GM23338 (cell line): ENCODE measurements at regions not wholly inside any gene's neighbourhood (a gene's known extent, or its start where the extent isn't known, plus 50 kb on each side); places are given as distances from the start of the nearest gene placed in this dataset.

ENCODE experiments used
- ATAC-seq: fragments of 200-7000 bp; cut with Tn5 transposase; 3 replicates; pipeline ENCODE4 v1.9.1; 2020
- DNase-seq: peaks from one replicate; pipeline ENCODE4 v3.0.0-alpha.2; 2015; ENCODE audit warnings: low spot score
- H2AFZ ChIP-seq: fragments of 200-600 bp; sonication (generic); 2 replicates; pipeline ENCODE4 v1.8.0; 2016; ENCODE audit warnings: antibody characterized with exemption, mild to moderate bottlenecking, moderate library complexity
- H3F3A ChIP-seq: fragments of 200-600 bp; sonication (generic); replicated peaks from 2 replicates; pipeline ENCODE4 v1.8.0; 2017; ENCODE audit warnings: antibody characterized with exemption, mixed run types, low read depth
- H3K27ac ChIP-seq: fragments of 200-600 bp; sonication (generic); 2 replicates; pipeline ENCODE4 v1.6.1; 2016; ENCODE audit warnings: low read depth
- H3K27me3 ChIP-seq: fragments of 200-600 bp; sonication (generic); 2 replicates; pipeline ENCODE4 v1.8.0; 2016; ENCODE audit warnings: mild to moderate bottlenecking, mixed run types, moderate library complexity; ENCODE audit not compliant: insufficient read depth
- H3K36me3 ChIP-seq: fragments of 200-600 bp; sonication (generic); 2 replicates; pipeline ENCODE4 v1.8.0; 2016; ENCODE audit warnings: mild to moderate bottlenecking; ENCODE audit not compliant: insufficient read depth
- H3K4me1 ChIP-seq: fragments of 200-600 bp; sonication (generic); 2 replicates; pipeline ENCODE4 v1.8.0; 2016; ENCODE audit warnings: mild to moderate bottlenecking, moderate library complexity; ENCODE audit not compliant: insufficient read depth
- H3K4me2 ChIP-seq: fragments of 200-600 bp; sonication (generic); 2 replicates; pipeline ENCODE4 v1.7.1; 2017; ENCODE audit warnings: mixed run types
- H3K4me3 ChIP-seq: fragments of 200-600 bp; sonication (generic); 2 replicates; pipeline ENCODE4 v1.6.1; 2016; ENCODE audit warnings: mixed run types
- H3K79me2 ChIP-seq: fragments of 200-600 bp; sonication (generic); replicated peaks from 2 replicates; pipeline ENCODE4 v1.8.0; 2017; ENCODE audit warnings: mild to moderate bottlenecking; ENCODE audit not compliant: insufficient read depth
- H3K9me2 ChIP-seq: fragments of 200-600 bp; sonication (generic); 2 replicates; pipeline ENCODE4 v1.8.0; 2017; ENCODE audit not compliant: insufficient read depth
- H4K20me1 ChIP-seq: fragments of 200-600 bp; sonication (generic); replicated peaks from 2 replicates; pipeline ENCODE4 v1.8.0; 2017; ENCODE audit warnings: mild to moderate bottlenecking; ENCODE audit not compliant: insufficient read depth
- H3K27ac Mint-ChIP-seq: 2 replicates; pipeline ENCODE4 v1.8.0; 2020; ENCODE audit warnings: inconsistent platforms, mild to moderate bottlenecking, moderate library complexity, mixed read lengths
- H3K27me3 Mint-ChIP-seq: 3 replicates; pipeline ENCODE4 v1.8.0; 2022; ENCODE audit warnings: low read depth, mild to moderate bottlenecking, moderate library complexity, mixed read lengths, inconsistent platforms; ENCODE audit not compliant: insufficient read depth, poor library complexity
- H3K36me3 Mint-ChIP-seq: 3 replicates; pipeline ENCODE4 v1.8.0; 2021; ENCODE audit warnings: low read depth, mild to moderate bottlenecking, inconsistent platforms, moderate library complexity, mixed read lengths
- H3K4me1 Mint-ChIP-seq: 3 replicates; pipeline ENCODE4 v1.8.0; 2020; ENCODE audit warnings: mild to moderate bottlenecking, inconsistent platforms, mixed read lengths
- H3K4me3 Mint-ChIP-seq: 3 replicates; pipeline ENCODE4 v1.8.0; 2021; ENCODE audit warnings: moderate library complexity, mild to moderate bottlenecking, inconsistent platforms, mixed read lengths
- H3K9me3 Mint-ChIP-seq: 3 replicates; pipeline ENCODE4 v1.8.0; 2020; ENCODE audit warnings: moderate library complexity, mild to moderate bottlenecking, inconsistent platforms, mixed read lengths
- CREB1 ChIP-seq: fragments of 250-450 bp; sonication (Bioruptor Pico); IDR thresholded peaks from 2 replicates; pipeline ENCODE4 v1.5.0; 2020; ENCODE audit warnings: low read depth, mild to moderate bottlenecking, moderate library complexity
- CTCF ChIP-seq, 2 experiments: fragments of 200-600 bp in 1 of 2; sonication (generic) in 1 of 2; conservative IDR thresholded peaks; 2 replicates each; pipeline versions ENCODE4 v1.5.1 to v1.6.1; 2016 to 2017; ENCODE audit warnings: antibody characterized with exemption in 2 of 2, low read depth in 2 of 2, mild to moderate bottlenecking in 2 of 2, moderate library complexity in 1 of 2
- ETS1 ChIP-seq: IDR thresholded peaks from 2 replicates; pipeline ENCODE4 v1.6.1; 2016; ENCODE audit warnings: antibody characterized with exemption
- EZH2 ChIP-seq: fragments of 200-600 bp; sonication (generic); IDR thresholded peaks from one replicate; pipeline ENCODE4 v1.8.0; 2017; ENCODE audit warnings: antibody characterized with exemption, mild to moderate bottlenecking, low read depth; ENCODE audit not compliant: unreplicated experiment
- EZH2phosphoT487 ChIP-seq: fragments of 200-600 bp; sonication (generic); IDR thresholded peaks from one replicate; pipeline ENCODE4 v1.8.1; 2018; ENCODE audit warnings: antibody characterized with exemption; ENCODE audit not compliant: unreplicated experiment
- JUNB ChIP-seq: IDR thresholded peaks from one replicate; pipeline ENCODE4 v1.6.1; 2016; ENCODE audit warnings: antibody characterized with exemption; ENCODE audit not compliant: unreplicated experiment
- NANOG ChIP-seq: IDR thresholded peaks from 2 replicates; pipeline ENCODE4 v1.6.1; 2016; ENCODE audit warnings: antibody characterized with exemption, borderline replicate concordance
- POLR2AphosphoS5 ChIP-seq: IDR thresholded peaks from 2 replicates; pipeline ENCODE4 v1.6.1; 2016; ENCODE audit warnings: antibody characterized with exemption, low read depth
- REST ChIP-seq: IDR thresholded peaks from one replicate; pipeline ENCODE4 v1.6.1; 2018; ENCODE audit warnings: antibody characterized with exemption; ENCODE audit not compliant: unreplicated experiment
- STAT1 ChIP-seq: IDR thresholded peaks from one replicate; pipeline ENCODE4 v1.6.1; 2016; ENCODE audit warnings: antibody characterized with exemption; ENCODE audit not compliant: unreplicated experiment
- ZNF114 ChIP-seq: fragments of 250-450 bp; sonication (Bioruptor Pico); IDR thresholded peaks from 2 replicates; pipeline ENCODE4 v1.5.0; 2020; ENCODE audit warnings: mild to moderate bottlenecking, moderate library complexity
- ZNF331 ChIP-seq: fragments of 250-450 bp; sonication (Bioruptor Pico); IDR thresholded peaks from 2 replicates; pipeline ENCODE4 v1.5.0; 2020; ENCODE audit warnings: low read depth, mild to moderate bottlenecking, moderate library complexity
- ZNF462 ChIP-seq: fragments of 250-450 bp; sonication (Bioruptor Pico); IDR thresholded peaks from 2 replicates; pipeline ENCODE4 v1.5.0; 2020; ENCODE audit warnings: mild to moderate bottlenecking, moderate library complexity

- Histone ChIP-seq H3K4me1 (0 out of 2 replicates have a peak, but pooled peaks cover 6% of the 10 kb centered on the region), H2AFZ (no peak overlapping the region), H3K27me3 (no peaks in the 10 kb centered on the region), H4K20me1 (no peaks in the 10 kb centered on the region), H3K4me2 (no peak overlapping the region), H3K27ac (no peak overlapping the region), H3F3A (no peaks in the 10 kb centered on the region), H3K36me3 (no peaks in the 10 kb centered on the region), H3K4me3 (no peak overlapping the region), H3K9me2 (peaks cover 9% of the 10 kb centered on the region; the same call in 1 of the 2 replicates), H3K79me2 (no peaks in the 10 kb centered on the region)
- H3K27ac Mint-ChIP-seq: no peak overlapping the region
- no peaks in the 10 kb centered on the region for H3K27me3 Mint-ChIP-seq
- no peak for DNase-seq
- H3K9me3 Mint-ChIP-seq: no peaks in the 10 kb centered on the region
- H3K4me1 Mint-ChIP-seq: peaks cover 4% of the 10 kb centered on the region; the same call in 1 of the 3 replicates
- TF ChIP-seq ZNF331 (no peak), EZH2 (no peak), EZH2phosphoT487 (no peak), CTCF (conservative IDR thresholded peaks at IDR 0.05; ENCODE audit: low read depth in 2 of 2) (no peak), ZNF462 (CRISPR knock-in tag) (no peak), ETS1 (no peak), ZNF114 (CRISPR knock-in tag) (no peak), STAT1 (no peak), POLR2AphosphoS5 (no peak), JUNB (no peak), REST (no peak), NANOG (no peak), CREB1 (no peak)
- H3K36me3 Mint-ChIP-seq: no peaks in the 10 kb centered on the region
- no peak overlapping the region for H3K4me3 Mint-ChIP-seq
- no peak for ATAC-seq
These were observed 466.7 kb upstream of the PKN2 start for GRCh38 chr1:88217386-88217785.
